ENCODE measurements at regions not wholly inside any gene's neighbourhood (a gene's known extent, or its start where the extent isn't known, plus 50 kb on each side); places are given as distances from the start of the nearest gene placed in this dataset.

- TF ChIP-seq EZH2 (IDR thresholded peaks at IDR 0.05) = no peak
- TF ChIP-seq, protein P1, sequence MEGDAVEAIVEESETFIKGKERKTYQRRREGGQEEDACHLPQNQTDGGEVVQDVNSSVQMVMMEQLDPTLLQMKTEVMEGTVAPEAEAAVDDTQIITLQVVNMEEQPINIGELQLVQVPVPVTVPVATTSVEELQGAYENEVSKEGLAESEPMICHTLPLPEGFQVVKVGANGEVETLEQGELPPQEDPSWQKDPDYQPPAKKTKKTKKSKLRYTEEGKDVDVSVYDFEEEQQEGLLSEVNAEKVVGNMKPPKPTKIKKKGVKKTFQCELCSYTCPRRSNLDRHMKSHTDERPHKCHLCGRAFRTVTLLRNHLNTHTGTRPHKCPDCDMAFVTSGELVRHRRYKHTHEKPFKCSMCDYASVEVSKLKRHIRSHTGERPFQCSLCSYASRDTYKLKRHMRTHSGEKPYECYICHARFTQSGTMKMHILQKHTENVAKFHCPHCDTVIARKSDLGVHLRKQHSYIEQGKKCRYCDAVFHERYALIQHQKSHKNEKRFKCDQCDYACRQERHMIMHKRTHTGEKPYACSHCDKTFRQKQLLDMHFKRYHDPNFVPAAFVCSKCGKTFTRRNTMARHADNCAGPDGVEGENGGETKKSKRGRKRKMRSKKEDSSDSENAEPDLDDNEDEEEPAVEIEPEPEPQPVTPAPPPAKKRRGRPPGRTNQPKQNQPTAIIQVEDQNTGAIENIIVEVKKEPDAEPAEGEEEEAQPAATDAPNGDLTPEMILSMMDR (IDR thresholded peaks at IDR 0.05) = no peak
Observed at GRCh38 chr2:41027095-41027494, 575.2 kb upstream of the SLC8A1 start.

Measured in neural progenitor cell (in vitro differentiated cells).